IMR-90 (cell line): ENCODE measurements at regions not wholly inside any gene's neighbourhood (a gene's known extent, or its start where the extent isn't known, plus 50 kb on each side); places are given as distances from the start of the nearest gene placed in this dataset.

Source experiments
- ATAC-seq: fragments of 200-7000 bp; cut with Tn5 transposase; 2 replicates; pipeline ENCODE4 v1.9.1; 2020; ENCODE audit warnings: low read depth, mild to moderate bottlenecking, moderate library complexity
- BruUV-seq: library from RNA; stranded (reverse); fragments of 400-500 nt; replicated peaks from 2 replicates; lab custom pipeline; 2021; lab: Mats Ljungman, UMichigan
- CTCF ChIA-PET: fragments of 300-600 bp; formaldehyde crosslinking; extraction: SDS; loops from one replicate; lab custom pipeline; 2021; ENCODE audit warnings: antibody characterized with exemption; lab: Yijun Ruan, JAX
- POLR2A ChIA-PET: fragments of 300-600 bp; sonication (Branson Sonifier 250); formaldehyde crosslinking; loops from one replicate; lab custom pipeline; 2022; ENCODE audit warnings: antibody characterized with exemption; ENCODE audit not compliant: unreplicated experiment; lab: Charles Lee
- DNase-seq: peaks from one replicate; pipeline ENCODE4 v3.0.0; 2013
- H2AFZ ChIP-seq: replicated peaks from 2 replicates; pipeline ENCODE3; 2013; ENCODE audit warnings: low read length, mild to moderate bottlenecking; ENCODE audit not compliant: poor library complexity
- H2AK5ac ChIP-seq: 2 replicates; pipeline ENCODE4 v1.6.1; 2013; ENCODE audit warnings: low read depth, low read length, inconsistent platforms
- H2AK9ac ChIP-seq: replicated peaks from 2 replicates; pipeline ENCODE3; 2013; ENCODE audit warnings: mild to moderate bottlenecking, low read depth, low read length, moderate library complexity; ENCODE audit not compliant: poor library complexity
- H2BK120ac ChIP-seq: 2 replicates; pipeline ENCODE4 v1.6.1; 2013; ENCODE audit warnings: low read depth, low read length, inconsistent platforms
- H2BK15ac ChIP-seq: 3 replicates; pipeline ENCODE4 v1.6.1; 2013; ENCODE audit warnings: low read depth, low read length, inconsistent platforms
- H2BK20ac ChIP-seq: 2 replicates; pipeline ENCODE4 v1.6.1; 2013; ENCODE audit warnings: low read depth, mild to moderate bottlenecking, inconsistent platforms, low read length, moderate library complexity
- H2BK5ac ChIP-seq: 2 replicates; pipeline ENCODE4 v1.6.1; 2013; ENCODE audit warnings: mild to moderate bottlenecking, low read depth, low read length, inconsistent platforms; ENCODE audit not compliant: poor library complexity, severe bottlenecking
- H3K14ac ChIP-seq: replicated peaks from 2 replicates; pipeline ENCODE4 v1.6.1; 2013; ENCODE audit warnings: low read depth, low read length, inconsistent platforms
- H3K18ac ChIP-seq: 2 replicates; pipeline ENCODE4 v1.6.1; 2013; ENCODE audit warnings: low read depth, low read length, control low read depth
- H3K23ac ChIP-seq: 2 replicates; pipeline ENCODE4 v1.6.1; 2013; ENCODE audit warnings: low read depth, low read length, inconsistent platforms
- H3K27ac ChIP-seq: 2 replicates; pipeline ENCODE4 v1.5.1; 2013; ENCODE audit warnings: mild to moderate bottlenecking, control low read depth, low read length; ENCODE audit not compliant: insufficient read depth
- H3K27me3 ChIP-seq: 2 replicates; pipeline ENCODE4 v1.6.1; 2013; ENCODE audit warnings: low read length; ENCODE audit not compliant: control insufficient read depth, insufficient read depth
- H3K36me3 ChIP-seq: 2 replicates; pipeline ENCODE4 v1.6.1; 2013; ENCODE audit warnings: low read length, mixed read lengths; ENCODE audit not compliant: control insufficient read depth, insufficient read depth
- H3K4ac ChIP-seq: 2 replicates; pipeline ENCODE4 v1.6.1; 2013; ENCODE audit warnings: low read depth, low read length, inconsistent platforms
- H3K4me1 ChIP-seq: 2 replicates; pipeline ENCODE4 v1.6.1; 2013; ENCODE audit warnings: low read length, mixed read lengths; ENCODE audit not compliant: control insufficient read depth, insufficient read depth
- H3K4me2 ChIP-seq: 2 replicates; pipeline ENCODE4 v1.6.1; 2013; ENCODE audit warnings: low read depth, mild to moderate bottlenecking, control low read depth, low read length, moderate library complexity
- H3K4me3 ChIP-seq: 2 replicates; pipeline ENCODE4 v1.5.1; 2013; ENCODE audit warnings: low read depth, mild to moderate bottlenecking, control low read depth, low read length, moderate library complexity; ENCODE audit not compliant: insufficient read depth
- H3K56ac ChIP-seq: 2 replicates; pipeline ENCODE4 v1.6.1; 2013; ENCODE audit warnings: low read length, inconsistent platforms; ENCODE audit not compliant: insufficient read depth; ENCODE audit errors: extremely low read depth
- H3K79me1 ChIP-seq, 2 experiments: 2 replicates each; pipeline ENCODE4 v1.6.1; 2013; ENCODE audit warnings: low read length in 2 of 2, inconsistent platforms in 1 of 2, low read depth in 1 of 2
- H3K9ac ChIP-seq: 2 replicates; pipeline ENCODE4 v1.6.1; 2013; ENCODE audit warnings: low read depth, low read length, control low read depth
- H3K9me1 ChIP-seq: 2 replicates; pipeline ENCODE4 v1.6.1; 2013; ENCODE audit warnings: low read length, inconsistent platforms; ENCODE audit not compliant: insufficient read depth
- H3K9me3 ChIP-seq: 2 replicates; pipeline ENCODE4 v1.6.1; 2013; ENCODE audit warnings: low read length; ENCODE audit not compliant: control insufficient read depth, insufficient read depth
- H4K20me1 ChIP-seq: 2 replicates; pipeline ENCODE4 v1.6.1; 2013; ENCODE audit warnings: low read length, inconsistent platforms; ENCODE audit not compliant: insufficient read depth
- H4K5ac ChIP-seq: 2 replicates; pipeline ENCODE4 v1.6.1; 2013; ENCODE audit warnings: mild to moderate bottlenecking, low read depth, low read length, control low read depth
- H4K8ac ChIP-seq, 2 experiments: 2 replicates each; pipeline ENCODE4 v1.6.1; 2013; ENCODE audit warnings: low read depth in 2 of 2, low read length in 2 of 2, control low read depth in 1 of 2, inconsistent platforms in 1 of 2
- H4K91ac ChIP-seq: 2 replicates; pipeline ENCODE4 v1.6.1; 2013; ENCODE audit warnings: low read depth, low read length, inconsistent platforms; ENCODE audit not compliant: insufficient read depth
- MAZ ChIP-seq: IDR thresholded peaks from 2 replicates; pipeline ENCODE4 v1.6.1; 2012; ENCODE audit warnings: low read depth, mild to moderate bottlenecking, low read length, improper control_type of control experiment, moderate library complexity, borderline replicate concordance
- MXI1 ChIP-seq: IDR thresholded peaks from 2 replicates; pipeline ENCODE4 v1.6.1; 2012; ENCODE audit warnings: low read depth, mild to moderate bottlenecking, low read length, moderate library complexity, borderline replicate concordance
- RCOR1 ChIP-seq: IDR thresholded peaks from 2 replicates; pipeline ENCODE4 v1.6.1; 2012; ENCODE audit warnings: mild to moderate bottlenecking, low read length, improper control_type of control experiment; ENCODE audit not compliant: insufficient replicate concordance
- WGBS, 2 experiments: methylation state at CpG; one replicate each; pipeline versions ENCODE4 v1.1.5 to v1.1.7; 2013; ENCODE audit warnings: missing lambda C conversion rate in 2 of 2; ENCODE audit not compliant: insufficient read length in 1 of 2; ENCODE audit errors: extremely low coverage in 2 of 2; 5-methylcytosine and 5-hydroxymethylcytosine counted together
- dilution Hi-C: fragments of 300-500 bp; cut with HindIII; formaldehyde crosslinking; loops from one replicate; pipeline ENCODE4 v1.14.3; 2018; ENCODE audit warnings: low sequenced_read_pairs; ENCODE audit not compliant: unreplicated experiment
- in situ Hi-C: fragments of 300-500 bp; cut with MboI; formaldehyde crosslinking; loops from 3 replicates; pipeline ENCODE4 v1.14.3; 2019; ENCODE audit warnings: low sequenced_read_pairs, inconsistent platforms, mixed read lengths
- intact Hi-C: fragments of 100-400 bp; cut with micrococcal nuclease; formaldehyde crosslinking; loops from 2 replicates; pipeline ENCODE4 v1.10.0; 2022

DNA sequence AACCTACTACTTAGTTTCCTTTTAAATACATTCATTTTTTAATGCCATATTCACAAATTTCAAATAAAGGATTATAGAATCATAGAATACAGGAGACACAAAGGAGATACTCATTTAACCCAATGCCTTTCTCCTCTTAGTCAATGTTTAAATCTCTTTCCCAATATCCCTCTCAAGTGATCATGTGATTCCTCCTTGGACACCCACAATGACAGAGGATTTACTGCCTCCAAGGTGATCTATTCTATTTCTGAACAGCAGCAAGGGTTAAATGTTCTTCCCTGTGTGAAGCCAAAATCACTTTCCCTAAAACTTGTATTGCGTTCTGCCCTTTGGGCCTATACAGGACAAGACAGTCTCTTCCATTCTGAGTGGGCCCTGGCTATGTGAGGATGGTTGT is 73.3 kb upstream of the PICALM start:
- no peak overlapping the region for H2BK5ac ChIP-seq
- H3K18ac ChIP-seq = no peak overlapping the region
- BruUV-seq = no TSS peak
- no CpG with 5 or more reads among the region's 1 CpG for WGBS, 2 experiments
- no peak overlapping the region for H3K14ac ChIP-seq
- no peaks in the 10 kb centered on the region for H4K20me1 ChIP-seq
- no peaks in the 10 kb centered on the region for H3K27me3 ChIP-seq
- H2BK120ac ChIP-seq = no peak overlapping the region
- TF ChIP-seq MAZ = no peak
- TF ChIP-seq MXI1 = no peak
- TF ChIP-seq RCOR1 = no peak
- H2AFZ ChIP-seq = no peak overlapping the region
- H3K27ac ChIP-seq = no peak overlapping the region
- H3K4ac ChIP-seq = no peak overlapping the region
- H3K9me1 ChIP-seq = no peaks in the 10 kb centered on the region
- no peak overlapping the region for H3K9ac ChIP-seq
- no peak overlapping the region for H3K4me3 ChIP-seq
- no peak overlapping the region for H3K4me2 ChIP-seq
- H2BK20ac ChIP-seq = no peak overlapping the region
- H3K56ac ChIP-seq = no peak overlapping the region
- H2BK15ac ChIP-seq = no peak overlapping the region; the same call in 2 of the 3 replicates
- no peaks in the 10 kb centered on the region for H3K79me1 ChIP-seq
- ChIA-PET POLR2A (no interaction called here), CTCF (interaction anchor here (1.1 kb wide), 1 partner anchor 52 kb away, joined by 3 read pairs; no protein-coding TSS in a partner anchor)
- intact Hi-C loops (no loop called here), in situ Hi-C loops (no loop called here), dilution Hi-C loops (no loop called here)
- no peaks in the 10 kb centered on the region for H3K9me3 ChIP-seq
- DNase-seq (no peak), ATAC-seq (no peak)
- no peaks in the 10 kb centered on the region for H3K36me3 ChIP-seq
- H4K91ac ChIP-seq = no peak overlapping the region
- no peak overlapping the region for H4K8ac ChIP-seq
- H3K23ac ChIP-seq = no peak overlapping the region
- no peak overlapping the region for H2AK9ac ChIP-seq
- peaks cover 2% of the 10 kb centered on the region; the same call in 1 of the 2 replicates for H3K4me1 ChIP-seq
- no peak overlapping the region for H4K5ac ChIP-seq
- no peak overlapping the region for H2AK5ac ChIP-seq
